SK-N-SH (cell line): ENCODE measurements at regions not wholly inside any gene's neighbourhood (a gene's known extent, or its start where the extent isn't known, plus 50 kb on each side); places are given as distances from the start of the nearest gene placed in this dataset.

Source experiments
- CTCF ChIP-seq: fragments of 200-600 bp; sonication (generic); IDR thresholded peaks from 2 replicates; pipeline ENCODE4 v1.6.1; 2017; ENCODE audit warnings: antibody characterized with exemption, mild to moderate bottlenecking, moderate library complexity
- EP300 ChIP-seq, 2 experiments: IDR thresholded peaks; 2 replicates each; pipeline versions ENCODE4 v1.4.0 to v1.6.1; 2012; ENCODE audit warnings: borderline replicate concordance in 1 of 2, low read depth in 1 of 2, low read length in 1 of 2
- MXI1 ChIP-seq: IDR thresholded peaks from 2 replicates; pipeline ENCODE4 v1.6.1; 2012; ENCODE audit warnings: mild to moderate bottlenecking, low read depth, low read length, improper control_type of control experiment
- RCOR1 ChIP-seq: fragments of 150-350 bp; IDR thresholded peaks from 2 replicates; pipeline ENCODE4 v1.6.1; 2017; ENCODE audit warnings: antibody characterized with exemption, low read length
- REST ChIP-seq: IDR thresholded peaks from 2 replicates; pipeline ENCODE4 v1.6.1; 2012; ENCODE audit warnings: mild to moderate bottlenecking, low read depth, low read length, moderate library complexity
- SMC3 ChIP-seq: IDR thresholded peaks from 2 replicates; pipeline ENCODE4 v1.6.1; 2012; ENCODE audit warnings: low read depth, low read length, improper control_type of control experiment

- TF ChIP-seq CTCF (no peak), EP300 (IDR thresholded peaks at IDR 0.05; ENCODE audit: borderline replicate concordance in 1 of 2, low read depth in 1 of 2, low read length in 1 of 2) (no peak), MXI1 (no peak), REST (no peak), SMC3 (no peak), RCOR1 (no peak)
Observed at GRCh38 chr10:85032981-85033380, 704.6 kb downstream of the CCSER2 start.
